HT1080 (cell line): ENCODE measurements at regions not wholly inside any gene's neighbourhood (a gene's known extent, or its start where the extent isn't known, plus 50 kb on each side); places are given as distances from the start of the nearest gene placed in this dataset. TPM values are rescaled to one million over a fixed set of nuclear protein-coding genes. Genes with fewer than 3 reads are reported as not detected.

Experiments used
- DNase-seq: peaks from one replicate; pipeline ENCODE4 v3.0.0-alpha.2; 2015; ENCODE audit warnings: low read depth
- small RNA-seq: library from RNA; depleted of rRNA; stranded (forward); fragments of <200 nt; gene quantifications from one replicate; pipeline ENCODE3, GENCODE V24; 2014

DNA sequence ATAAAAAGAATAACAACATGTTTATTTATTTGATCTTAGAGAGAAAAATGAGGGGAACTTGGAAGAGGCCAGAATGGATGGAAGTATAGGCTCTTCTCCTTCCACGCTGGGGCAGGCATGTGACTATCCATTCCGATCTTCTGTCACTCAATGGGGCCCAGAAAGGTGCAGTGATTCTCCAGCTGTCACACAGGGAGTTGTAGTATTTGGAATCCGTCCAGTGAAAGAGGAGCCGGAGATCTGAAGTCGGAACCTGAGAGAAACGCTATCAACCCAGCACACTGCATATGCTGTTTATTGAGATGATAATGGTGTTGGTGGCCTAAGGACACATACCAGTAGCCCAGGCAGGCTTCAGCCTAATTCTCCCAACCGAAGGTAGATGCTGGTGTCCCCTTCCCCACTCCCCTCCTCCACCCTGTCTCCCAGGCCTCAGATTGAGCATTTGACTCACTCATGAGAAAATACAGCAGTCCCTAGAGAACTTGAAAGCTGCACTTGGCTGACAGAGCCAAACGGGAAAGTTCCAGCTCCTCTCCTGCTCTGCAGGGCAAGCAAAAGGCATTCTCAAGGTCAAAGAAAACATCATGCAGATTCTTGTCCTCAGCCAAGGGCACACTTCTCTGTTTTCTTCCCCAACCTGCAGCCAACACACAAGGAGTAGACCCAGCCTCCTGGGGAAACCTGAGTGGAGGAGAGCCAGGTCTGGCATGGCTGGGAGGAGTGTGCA is 100.4 kb downstream of the IRF2BPL start:
- no peak for DNase-seq

DNA sequence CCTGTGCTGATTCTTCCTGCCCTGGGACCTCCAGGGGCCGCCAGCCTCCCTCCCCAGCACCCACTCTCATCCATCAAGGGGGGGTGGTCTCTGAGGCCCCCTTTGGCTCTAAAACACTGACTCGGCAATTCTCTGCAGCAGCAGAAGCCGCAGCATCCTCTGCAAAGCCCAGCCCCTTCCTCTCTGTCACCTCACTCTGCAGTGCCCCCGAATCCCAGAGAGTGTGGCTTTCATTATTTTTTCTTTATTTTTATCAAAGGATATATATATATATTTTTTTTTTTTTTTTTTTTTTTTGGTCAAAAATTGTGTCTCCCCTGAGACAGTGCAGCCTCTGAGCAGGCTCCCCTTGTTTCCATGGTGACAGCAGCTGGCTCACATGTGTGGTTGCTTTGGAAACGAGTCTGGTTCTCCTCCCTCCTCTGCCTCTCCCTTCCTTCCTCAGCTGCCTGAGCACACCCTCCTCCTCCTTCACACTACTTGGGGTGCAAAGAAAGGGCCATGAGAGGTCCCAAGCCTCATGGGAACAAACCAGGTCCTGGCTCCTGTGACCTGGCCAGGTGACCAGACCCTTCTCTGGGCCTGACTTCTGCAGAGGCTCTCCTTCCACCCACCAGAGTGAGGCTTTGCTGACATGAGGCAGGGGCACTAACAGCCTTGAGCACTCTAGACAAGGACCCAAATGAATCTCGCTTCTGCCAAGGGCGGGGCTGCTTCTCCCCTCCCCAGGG is 100.5 kb downstream of the LRRC74A start:
- DNase-seq, result peak; percentile 34

DNA sequence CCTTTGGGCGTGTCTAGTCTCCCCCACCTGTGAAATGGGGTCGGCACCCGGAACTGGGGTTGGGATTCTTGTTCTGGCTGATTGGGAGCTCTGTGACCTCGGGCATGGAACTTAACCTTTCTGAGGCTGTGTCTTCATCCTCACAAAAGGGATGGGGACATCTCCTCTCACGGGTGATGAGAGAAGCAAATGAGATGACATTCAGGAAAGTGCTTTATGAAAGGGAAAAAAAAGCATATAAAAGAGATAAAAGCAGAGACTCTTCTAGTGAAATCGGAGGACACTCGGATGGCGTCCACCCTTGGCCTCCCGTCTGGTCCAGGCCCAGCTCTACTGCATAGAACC is 98.9 kb downstream of the LRRC74A start:
- DNase-seq, result no peak

DNA sequence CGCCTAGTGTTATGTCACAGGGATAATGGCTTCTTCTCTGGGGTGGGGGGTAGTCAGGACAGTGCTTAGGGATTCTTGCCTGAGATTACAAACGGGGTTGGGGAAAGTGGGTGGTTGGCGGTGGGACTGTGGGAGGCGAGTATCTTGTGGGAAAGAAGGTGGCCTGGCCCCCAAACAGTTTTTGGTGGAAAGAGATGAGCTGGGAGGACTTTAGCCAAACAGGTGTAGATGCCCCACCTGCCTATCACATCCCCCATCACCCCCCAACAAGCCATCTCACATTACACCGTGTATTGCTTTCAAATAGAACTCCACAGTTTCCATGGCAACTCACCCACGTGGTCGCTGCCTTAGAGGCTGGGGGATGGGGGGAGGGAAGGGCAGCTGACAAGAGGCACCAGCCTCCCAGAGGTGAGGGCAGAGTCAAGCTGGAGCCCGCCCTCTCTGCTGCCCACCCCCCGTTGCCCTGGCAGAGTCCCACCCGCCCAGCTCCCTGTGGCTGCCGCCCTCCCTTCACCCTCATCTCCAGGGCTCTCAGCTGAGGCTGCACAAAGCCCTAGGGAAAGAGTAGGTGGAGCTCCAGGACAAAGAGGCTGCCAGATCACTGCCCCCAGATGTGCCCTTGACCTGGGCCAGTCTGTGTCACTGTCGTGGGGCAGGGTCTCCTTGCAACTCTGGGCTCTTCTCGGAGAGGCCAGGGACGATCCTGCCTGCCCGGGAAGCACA is 98.3 kb downstream of the LRRC74A start:
- DNase-seq, result no peak

DNA sequence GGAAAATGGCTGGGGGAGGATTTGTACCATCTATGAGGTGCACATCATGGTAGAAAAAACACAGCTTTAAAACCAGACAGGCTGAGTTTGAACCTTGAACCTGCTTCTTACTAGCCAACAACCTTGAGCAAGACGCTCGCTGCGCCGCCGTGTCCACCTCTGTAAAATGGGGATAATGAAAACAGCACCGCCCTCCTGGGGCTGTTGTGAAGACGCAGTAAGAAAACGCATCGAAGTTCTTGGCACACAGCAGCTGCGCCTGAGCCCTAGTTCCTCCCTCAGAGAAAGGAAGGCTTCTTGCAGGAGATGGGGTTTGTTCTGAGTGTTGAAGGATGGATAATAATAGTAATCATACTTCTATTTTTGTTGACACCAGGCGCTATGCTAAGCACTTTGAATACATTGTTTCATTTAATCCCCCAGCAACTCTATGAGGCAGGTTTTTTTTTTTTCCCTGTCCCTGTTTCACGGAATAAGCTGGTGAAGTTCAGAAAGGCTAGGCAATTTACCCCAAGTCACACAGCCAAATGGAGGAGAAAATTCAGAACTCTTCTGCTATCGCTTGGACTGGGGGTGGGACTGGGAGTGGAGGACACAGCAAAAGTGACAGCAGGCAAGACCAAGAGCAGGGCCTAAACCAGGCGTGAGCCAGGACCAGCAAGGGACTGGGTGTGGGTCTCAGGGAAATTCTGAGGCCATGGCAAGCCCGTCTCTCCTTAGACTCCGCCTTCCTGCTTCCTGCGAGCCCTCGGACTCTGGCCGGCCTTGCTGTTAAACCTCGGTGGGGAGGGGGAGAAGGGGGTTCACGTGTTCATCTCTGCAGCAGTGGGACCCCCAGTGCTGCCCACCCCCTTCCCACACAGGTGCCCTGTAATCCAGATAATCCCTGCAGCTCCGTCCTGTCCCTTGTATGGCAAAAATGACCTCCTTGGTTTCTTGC is 97.5 kb downstream of the LRRC74A start:
- no peak for DNase-seq

DNA sequence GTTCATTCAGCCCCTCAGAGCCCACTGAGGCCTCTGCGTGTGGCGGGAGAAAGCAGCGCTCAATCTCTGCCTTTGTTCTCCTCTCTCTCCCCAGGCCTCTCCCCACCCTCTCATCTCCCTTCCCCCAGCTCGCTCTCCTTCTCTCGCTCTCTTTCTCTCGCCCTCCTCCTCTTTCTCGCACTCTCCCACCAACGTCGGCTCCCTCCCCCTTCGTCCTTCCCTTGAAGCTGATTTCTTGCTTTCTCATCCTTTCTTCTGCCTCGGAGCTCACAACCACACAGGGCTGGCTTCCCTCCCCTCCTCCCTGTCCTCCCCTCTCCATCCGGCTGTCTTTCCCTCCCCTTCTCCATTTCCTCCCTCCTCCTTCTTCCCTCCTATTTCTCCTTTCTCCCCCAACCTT is 96.4 kb downstream of the LRRC74A start:
- no peak for DNase-seq

DNA sequence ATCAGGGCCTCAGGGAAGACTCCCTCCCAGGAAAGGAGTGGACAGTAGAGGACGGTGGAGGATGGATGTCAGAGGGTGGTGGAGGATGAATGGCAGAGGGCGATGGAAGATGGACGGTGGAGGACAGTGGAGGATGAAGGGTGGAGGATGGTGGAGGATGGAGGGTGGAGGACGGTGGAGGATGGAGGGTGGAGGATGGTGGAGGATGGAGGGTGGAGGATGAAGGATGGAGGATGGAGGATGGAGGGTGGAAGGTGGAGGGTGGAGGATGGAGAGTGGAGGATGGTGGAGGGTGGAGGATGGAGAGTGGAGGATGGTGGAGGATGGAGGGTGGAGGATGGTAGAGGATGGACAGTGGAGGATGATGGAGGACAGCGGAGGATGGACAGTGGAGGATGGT is 95.9 kb downstream of the LRRC74A start:
- no peak for DNase-seq

DNA sequence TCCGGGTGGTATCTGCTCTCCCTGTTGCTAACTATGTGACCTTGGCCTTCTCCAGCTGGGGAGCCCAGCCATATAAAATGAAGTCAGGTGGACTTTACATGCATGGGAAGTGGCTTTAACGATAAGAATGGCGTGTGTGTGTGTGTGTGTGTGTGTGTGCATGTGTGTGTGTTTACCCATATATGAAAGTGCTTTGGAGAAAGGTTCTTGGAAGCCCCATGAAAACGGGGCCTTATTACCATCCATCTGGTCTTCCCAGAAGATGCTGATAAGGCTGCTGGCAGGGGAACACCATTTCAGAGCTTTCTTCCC is 94.8 kb downstream of the LRRC74A start:
- no peak for DNase-seq

DNA sequence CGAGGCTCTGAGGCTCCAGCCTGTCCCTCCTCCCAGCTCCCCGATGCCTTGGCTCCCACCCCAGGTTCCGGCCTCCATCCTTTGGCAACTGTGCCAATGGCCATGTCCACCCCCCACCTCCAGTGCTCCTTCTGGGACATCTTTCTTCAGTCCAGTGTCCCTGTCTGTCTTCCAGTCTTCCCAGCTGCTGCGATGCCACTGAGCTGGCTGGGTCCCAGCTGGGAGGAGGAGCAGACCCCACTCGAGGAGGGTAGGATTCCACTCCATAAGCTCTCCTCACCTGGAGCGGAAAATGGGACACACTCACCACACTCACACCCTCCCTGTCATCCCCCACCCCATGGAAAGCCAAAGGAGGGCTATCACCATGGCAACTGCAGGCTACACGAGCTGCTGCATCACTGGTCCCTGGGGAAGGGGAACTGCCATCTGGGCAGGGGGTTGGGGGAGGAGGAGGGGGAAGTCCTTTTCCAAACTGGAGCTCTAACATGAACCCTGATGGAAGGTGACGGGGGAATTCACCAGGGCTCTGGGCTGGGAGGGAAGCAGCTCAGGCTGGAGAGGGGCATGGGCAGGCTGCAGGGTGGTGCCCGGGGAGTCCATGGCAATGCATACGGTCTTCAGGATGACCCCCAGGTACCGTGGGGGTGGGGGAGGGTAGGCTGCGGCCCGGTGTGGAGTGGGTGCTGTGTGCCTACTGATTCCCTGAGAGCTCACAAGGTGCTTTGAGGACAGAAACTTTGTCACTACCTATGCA is 94.3 kb downstream of the LRRC74A start:
- DNase-seq, result no peak

DNA sequence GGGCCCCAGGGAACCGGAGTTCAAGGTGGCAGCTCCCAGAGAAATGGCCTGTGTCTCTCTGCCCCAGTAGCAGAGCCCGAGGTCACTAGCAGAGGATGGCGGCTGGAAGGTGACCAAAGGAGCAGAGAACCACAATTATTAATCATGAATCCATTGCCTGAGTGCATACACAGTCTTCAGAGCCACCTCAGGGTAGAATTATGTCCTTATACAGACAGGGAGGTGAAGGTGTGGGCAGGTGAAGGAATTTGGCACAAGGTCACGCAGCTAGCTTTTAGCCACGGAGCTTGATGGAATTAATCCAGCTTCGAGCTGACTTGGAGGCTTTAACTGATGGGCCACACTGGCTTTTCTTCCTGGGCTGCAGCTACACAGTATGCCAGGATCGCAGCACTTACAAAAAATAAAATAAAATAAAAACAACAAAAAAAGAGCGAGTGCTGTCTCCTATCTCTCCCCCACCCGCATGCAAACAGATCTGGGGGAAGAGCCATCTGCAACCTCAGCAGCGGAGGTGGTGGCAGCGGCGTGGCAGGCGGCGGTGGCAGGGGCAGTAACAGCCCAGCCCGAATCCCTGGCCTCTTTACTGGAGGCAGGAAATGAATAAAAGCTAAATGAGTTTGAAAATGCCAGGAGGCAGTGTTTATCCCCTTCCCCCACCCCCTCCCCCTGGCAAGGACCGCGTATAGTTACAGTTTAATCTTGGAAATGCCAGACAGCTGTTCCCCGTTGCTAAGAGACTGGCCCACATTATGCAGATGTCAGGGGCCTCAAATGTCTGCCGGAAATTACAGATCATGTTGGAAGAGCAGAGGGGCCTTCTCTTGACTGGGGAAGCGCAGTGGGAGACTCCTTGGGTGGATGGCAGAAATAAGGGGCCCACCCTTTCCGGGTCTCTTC is 93.5 kb downstream of the LRRC74A start:
- DNase-seq, result peak; percentile 62

Small RNA genes in the stretch of these regions (small RNA-seq; reads per million reads assigned to genes)
- not detected for gene RN7SL356P
